ENCODE measurements at regions not wholly inside any gene's neighbourhood (a gene's known extent, or its start where the extent isn't known, plus 50 kb on each side); places are given as distances from the start of the nearest gene placed in this dataset.

- H3K4me3 ChIP-seq (ENCODE audit: low read length): no peak overlapping the region
- TF ChIP-seq CTCF (IDR thresholded peaks at IDR 0.05; ENCODE audit: low read depth, low read length): no peak
- 0 out of 2 replicates have a peak, but pooled peaks cover 3% of the 10 kb centered on the region for H3K9me3 ChIP-seq (ENCODE audit: insufficient read depth, low read length)
- no peak overlapping the region for H3K27ac ChIP-seq (ENCODE audit: low read length)
- H4K20me1 ChIP-seq (ENCODE audit: insufficient read depth, low read length): no peaks in the 10 kb centered on the region
- no peak overlapping the region for H3K9ac ChIP-seq (ENCODE audit: low read length)
- H2AFZ ChIP-seq (ENCODE audit: low read depth, low read length): no peak overlapping the region; the same call in 1 of the 2 replicates
- H3K4me2 ChIP-seq (ENCODE audit: low read length): no peak overlapping the region
- no peaks in the 10 kb centered on the region for H3K79me2 ChIP-seq (ENCODE audit: low read length)
- H3K27me3 ChIP-seq (ENCODE audit: low read depth, low read length): no peaks in the 10 kb centered on the region
- peaks cover 7% of the 10 kb centered on the region for H3K36me3 ChIP-seq (replicated peaks; ENCODE audit: low read depth, low read length)
- peaks cover 31% of the 10 kb centered on the region for H3K4me1 ChIP-seq (ENCODE audit: low read length)
These were observed 228.5 kb upstream of the SESN3 start for GRCh38 chr11:95459291-95460042.

GRCh38 chr11:95456714-95457491 lies 225.9 kb upstream of the SESN3 start:
- TF ChIP-seq CTCF (IDR thresholded peaks at IDR 0.05; ENCODE audit: low read depth, low read length) (no peak), EZH2phosphoT487 (IDR thresholded peaks at IDR 0.05; ENCODE audit: low read depth) (no peak)
- no peak overlapping the region for H2AFZ ChIP-seq (ENCODE audit: low read depth, low read length)
- H3K4me2 ChIP-seq (ENCODE audit: low read length): no peak overlapping the region
- H3K79me2 ChIP-seq (ENCODE audit: low read length): no peaks in the 10 kb centered on the region
- peaks cover 7% of the 10 kb centered on the region for H3K36me3 ChIP-seq (replicated peaks; ENCODE audit: low read depth, low read length)
- H3K9me3 ChIP-seq (ENCODE audit: insufficient read depth, low read length): 0 out of 2 replicates have a peak, but pooled peaks cover 3% of the 10 kb centered on the region
- H3K9ac ChIP-seq (ENCODE audit: low read length): no peak overlapping the region
- no peaks in the 10 kb centered on the region for H3K27me3 ChIP-seq (ENCODE audit: low read depth, low read length)
- H3K4me3 ChIP-seq (ENCODE audit: low read length): no peak overlapping the region
- peaks cover 10% of the 10 kb centered on the region for H3K4me1 ChIP-seq (ENCODE audit: low read length)
- no peaks in the 10 kb centered on the region for H4K20me1 ChIP-seq (ENCODE audit: insufficient read depth, low read length)
- H3K27ac ChIP-seq (ENCODE audit: low read length): no peak overlapping the region

- Histone ChIP-seq H3K36me3 (replicated peaks; ENCODE audit: low read depth, low read length) (no peaks in the 10 kb centered on the region), H4K20me1 (ENCODE audit: insufficient read depth, low read length) (no peaks in the 10 kb centered on the region), H3K27ac (ENCODE audit: low read length) (no peak overlapping the region), H3K4me3 (ENCODE audit: low read length) (no peak overlapping the region), H3K4me1 (ENCODE audit: low read length) (no peaks in the 10 kb centered on the region), H3K27me3 (ENCODE audit: low read depth, low read length) (no peaks in the 10 kb centered on the region), H2AFZ (ENCODE audit: low read depth, low read length) (no peak overlapping the region), H3K79me2 (ENCODE audit: low read length) (no peaks in the 10 kb centered on the region), H3K4me2 (ENCODE audit: low read length) (no peak overlapping the region), H3K9me3 (ENCODE audit: insufficient read depth, low read length) (no peaks in the 10 kb centered on the region), H3K9ac (ENCODE audit: low read length) (no peak overlapping the region)
- no peak for TF ChIP-seq CTCF (IDR thresholded peaks at IDR 0.05; ENCODE audit: low read depth, low read length)
These were observed 224.4 kb upstream of the SESN3 start for GRCh38 chr11:95455228-95455970.

All from OCI-LY3 (cell line).